Cardiac muscle cell (in vitro differentiated cells and primary cell): ENCODE measurements at regions not wholly inside any gene's neighbourhood (a gene's known extent, or its start where the extent isn't known, plus 50 kb on each side); places are given as distances from the start of the nearest gene placed in this dataset.

ENCODE experiments used
- DNase-seq, 2 donors: peaks; one replicate each; pipeline versions ENCODE4 v3.0.0 to v3.0.0-alpha.2; 2010 to 2017; ENCODE audit warnings: low read depth in 1 of 2, low spot score in 1 of 2
- H3K27ac ChIP-seq: fragments of 200-600 bp; sonication (generic); 2 replicates; pipeline ENCODE4 v1.5.1; 2016
- H3K27me3 ChIP-seq: fragments of 200-600 bp; sonication (generic); 2 replicates; pipeline ENCODE4 v1.6.0; 2016; ENCODE audit warnings: control low read depth
- H3K36me3 ChIP-seq: fragments of 200-600 bp; sonication (generic); 2 replicates; pipeline ENCODE4 v1.5.1; 2016; ENCODE audit warnings: control low read depth
- H3K4me1 ChIP-seq: fragments of 200-600 bp; sonication (generic); 2 replicates; pipeline ENCODE4 v1.8.1; 2017; ENCODE audit warnings: low read depth, mild to moderate bottlenecking, mixed run types
- H3K4me3 ChIP-seq: fragments of 200-600 bp; sonication (generic); 2 replicates; pipeline ENCODE4 v1.5.1; 2016; ENCODE audit warnings: mild to moderate bottlenecking
- H3K9me3 ChIP-seq: fragments of 200-600 bp; sonication (generic); 2 replicates; pipeline ENCODE4 v1.5.1; 2017; ENCODE audit warnings: low read depth, mild to moderate bottlenecking, control low read depth
- CTCF ChIP-seq: IDR thresholded peaks from 2 replicates; pipeline ENCODE4 v1.5.1; 2012; ENCODE audit warnings: low read depth, mild to moderate bottlenecking, low read length

GRCh38 chr9:103364753-103365152 lies 369.6 kb downstream of the CYLC2 start:
- Histone ChIP-seq H3K27ac (no peak overlapping the region), H3K36me3 (no peaks in the 10 kb centered on the region), H3K27me3 (no peaks in the 10 kb centered on the region), H3K4me3 (no peak overlapping the region), H3K9me3 (no peaks in the 10 kb centered on the region), H3K4me1 (no peaks in the 10 kb centered on the region)
- no peak for TF ChIP-seq CTCF
- DNase-seq: peak in 1 of 2 donors; percentile 38

- no peak for TF ChIP-seq CTCF
- Histone ChIP-seq H3K36me3 (no peaks in the 10 kb centered on the region), H3K4me3 (no peak overlapping the region), H3K27me3 (no peaks in the 10 kb centered on the region), H3K9me3 (no peaks in the 10 kb centered on the region), H3K4me1 (no peaks in the 10 kb centered on the region), H3K27ac (no peak overlapping the region)
- DNase-seq: no peak
Observed at GRCh38 chr9:103371152-103371551, 376.0 kb downstream of the CYLC2 start.

GRCh38 chr9:103372828-103373227 lies 377.7 kb downstream of the CYLC2 start:
- no peaks in the 10 kb centered on the region for H3K36me3 ChIP-seq
- no peak for TF ChIP-seq CTCF
- H3K27ac ChIP-seq: no peak overlapping the region
- no peaks in the 10 kb centered on the region for H3K27me3 ChIP-seq
- no peak overlapping the region for H3K4me3 ChIP-seq
- no peak for DNase-seq
- no peaks in the 10 kb centered on the region for H3K9me3 ChIP-seq
- no peaks in the 10 kb centered on the region for H3K4me1 ChIP-seq

GRCh38 chr9:103377667-103378066 lies 382.5 kb downstream of the CYLC2 start:
- Histone ChIP-seq H3K27ac (no peak overlapping the region), H3K9me3 (no peaks in the 10 kb centered on the region), H3K4me3 (no peak overlapping the region), H3K4me1 (no peaks in the 10 kb centered on the region), H3K36me3 (no peaks in the 10 kb centered on the region), H3K27me3 (no peaks in the 10 kb centered on the region)
- TF ChIP-seq CTCF: no peak
- DNase-seq: no peak

- Histone ChIP-seq H3K4me3 (no peak overlapping the region), H3K9me3 (no peaks in the 10 kb centered on the region), H3K27ac (no peak overlapping the region), H3K27me3 (no peaks in the 10 kb centered on the region), H3K36me3 (no peaks in the 10 kb centered on the region), H3K4me1 (no peaks in the 10 kb centered on the region)
- peak; percentile 61 for TF ChIP-seq CTCF
- DNase-seq: peak; percentile 54 to 66
Observed at GRCh38 chr9:103397868-103398600, 402.9 kb downstream of the CYLC2 start.
